ENCODE measurements at regions not wholly inside any gene's neighbourhood (a gene's known extent, or its start where the extent isn't known, plus 50 kb on each side); places are given as distances from the start of the nearest gene placed in this dataset.

- no peaks in the 10 kb centered on the region for H3K9me3 ChIP-seq (ENCODE audit: control insufficient read depth, insufficient read depth, low read depth, low read length)
- no peaks in the 10 kb centered on the region for H3K36me3 ChIP-seq (ENCODE audit: control insufficient read depth in 2 of 2, insufficient read depth in 1 of 2, low read length in 2 of 2)
- POLR2A ChIA-PET: no interaction called here
- no peak overlapping the region for H3K4me3 ChIP-seq (ENCODE audit: low read depth, low read length)
- TF ChIP-seq SP3 (tag by site-specific recombination; IDR thresholded peaks at IDR 0.05) (no peak), SP2 (tag by site-specific recombination; IDR thresholded peaks at IDR 0.05) (no peak), TSHZ1 (tag by site-specific recombination; IDR thresholded peaks at IDR 0.05; ENCODE audit: borderline replicate concordance) (no peak), BCL11A (tag by site-specific recombination; IDR thresholded peaks at IDR 0.05; ENCODE audit: low read depth) (no peak), GLIS1 (tag by site-specific recombination; IDR thresholded peaks at IDR 0.05) (peak; percentile 30), ZNF280C (tag by site-specific recombination; IDR thresholded peaks at IDR 0.05) (no peak), ZSCAN18 (tag by site-specific recombination; IDR thresholded peaks at IDR 0.05) (no peak), ZNF664 (tag by site-specific recombination; IDR thresholded peaks at IDR 0.05) (no peak), ZNF621 (tag by site-specific recombination; IDR thresholded peaks at IDR 0.05) (no peak), KLF7 (tag by site-specific recombination; IDR thresholded peaks at IDR 0.05; ENCODE audit: borderline replicate concordance) (no peak), ZNF133 (tag by site-specific recombination; IDR thresholded peaks at IDR 0.05) (no peak), ZNF169 (tag by site-specific recombination; IDR thresholded peaks at IDR 0.05) (no peak), ZBTB20 (tag by site-specific recombination; IDR thresholded peaks at IDR 0.05) (peak; percentile 62)
- H3K4me1 ChIP-seq (ENCODE audit: control insufficient read depth, insufficient read depth, low read length): no peaks in the 10 kb centered on the region
- H3K27ac ChIP-seq (ENCODE audit: extremely low read depth, low read depth, low read length): no peak overlapping the region
- CTCF ChIA-PET: no interaction called here
These were observed 54.4 kb upstream of the TMEM273 start for GRCh38 chr10:49242604-49243003.

DNA sequence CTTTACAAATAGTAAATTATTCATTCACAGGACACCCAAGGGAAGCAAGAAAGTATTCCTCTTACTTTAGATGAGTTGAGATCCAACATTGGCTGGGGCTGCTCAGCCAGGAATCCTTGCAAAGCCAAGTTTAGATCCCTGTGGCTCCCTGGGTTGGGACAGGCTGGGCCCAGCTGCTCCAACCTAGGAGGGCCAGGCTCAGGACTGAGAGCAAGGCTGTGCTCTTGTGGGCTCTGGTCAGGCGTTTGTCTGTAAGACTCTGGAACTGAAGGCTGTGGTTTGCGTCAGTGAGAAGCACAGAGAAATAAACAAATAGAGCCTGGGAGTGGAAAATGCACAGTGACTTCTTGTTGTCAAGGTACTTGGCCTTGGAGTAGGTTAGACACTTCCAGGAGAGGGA lies 53.2 kb upstream of the TMEM273 start:
- Histone ChIP-seq H3K4me3 (ENCODE audit: low read depth, low read length) (no peak overlapping the region), H3K27ac (ENCODE audit: extremely low read depth, low read depth, low read length) (no peak overlapping the region), H3K9me3 (ENCODE audit: control insufficient read depth, insufficient read depth, low read depth, low read length) (no peaks in the 10 kb centered on the region), H3K36me3 (ENCODE audit: control insufficient read depth in 2 of 2, insufficient read depth in 1 of 2, low read length in 2 of 2) (no peaks in the 10 kb centered on the region), H3K4me1 (ENCODE audit: control insufficient read depth, insufficient read depth, low read length) (no peaks in the 10 kb centered on the region)
- ChIA-PET POLR2A (no interaction called here), CTCF (no interaction called here)
- TF ChIP-seq ZNF184 (tag by site-specific recombination; IDR thresholded peaks at IDR 0.05): no peak
- TF ChIP-seq ZBTB20 (tag by site-specific recombination; IDR thresholded peaks at IDR 0.05): no peak
- TF ChIP-seq ZNF629 (tag by site-specific recombination; IDR thresholded peaks at IDR 0.05): no peak
- TF ChIP-seq, protein P1, sequence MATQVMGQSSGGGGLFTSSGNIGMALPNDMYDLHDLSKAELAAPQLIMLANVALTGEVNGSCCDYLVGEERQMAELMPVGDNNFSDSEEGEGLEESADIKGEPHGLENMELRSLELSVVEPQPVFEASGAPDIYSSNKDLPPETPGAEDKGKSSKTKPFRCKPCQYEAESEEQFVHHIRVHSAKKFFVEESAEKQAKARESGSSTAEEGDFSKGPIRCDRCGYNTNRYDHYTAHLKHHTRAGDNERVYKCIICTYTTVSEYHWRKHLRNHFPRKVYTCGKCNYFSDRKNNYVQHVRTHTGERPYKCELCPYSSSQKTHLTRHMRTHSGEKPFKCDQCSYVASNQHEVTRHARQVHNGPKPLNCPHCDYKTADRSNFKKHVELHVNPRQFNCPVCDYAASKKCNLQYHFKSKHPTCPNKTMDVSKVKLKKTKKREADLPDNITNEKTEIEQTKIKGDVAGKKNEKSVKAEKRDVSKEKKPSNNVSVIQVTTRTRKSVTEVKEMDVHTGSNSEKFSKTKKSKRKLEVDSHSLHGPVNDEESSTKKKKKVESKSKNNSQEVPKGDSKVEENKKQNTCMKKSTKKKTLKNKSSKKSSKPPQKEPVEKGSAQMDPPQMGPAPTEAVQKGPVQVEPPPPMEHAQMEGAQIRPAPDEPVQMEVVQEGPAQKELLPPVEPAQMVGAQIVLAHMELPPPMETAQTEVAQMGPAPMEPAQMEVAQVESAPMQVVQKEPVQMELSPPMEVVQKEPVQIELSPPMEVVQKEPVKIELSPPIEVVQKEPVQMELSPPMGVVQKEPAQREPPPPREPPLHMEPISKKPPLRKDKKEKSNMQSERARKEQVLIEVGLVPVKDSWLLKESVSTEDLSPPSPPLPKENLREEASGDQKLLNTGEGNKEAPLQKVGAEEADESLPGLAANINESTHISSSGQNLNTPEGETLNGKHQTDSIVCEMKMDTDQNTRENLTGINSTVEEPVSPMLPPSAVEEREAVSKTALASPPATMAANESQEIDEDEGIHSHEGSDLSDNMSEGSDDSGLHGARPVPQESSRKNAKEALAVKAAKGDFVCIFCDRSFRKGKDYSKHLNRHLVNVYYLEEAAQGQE (tag by site-specific recombination; IDR thresholded peaks at IDR 0.05): no peak
- no peak for TF ChIP-seq ZNF112 (tag by site-specific recombination; IDR thresholded peaks at IDR 0.05)
- TF ChIP-seq ZNF621 (tag by site-specific recombination; IDR thresholded peaks at IDR 0.05): no peak
- no peak for TF ChIP-seq ZNF280C (tag by site-specific recombination; IDR thresholded peaks at IDR 0.05)
- TF ChIP-seq KLF17 (tag by site-specific recombination; IDR thresholded peaks at IDR 0.05): no peak
- TF ChIP-seq, protein P2, sequence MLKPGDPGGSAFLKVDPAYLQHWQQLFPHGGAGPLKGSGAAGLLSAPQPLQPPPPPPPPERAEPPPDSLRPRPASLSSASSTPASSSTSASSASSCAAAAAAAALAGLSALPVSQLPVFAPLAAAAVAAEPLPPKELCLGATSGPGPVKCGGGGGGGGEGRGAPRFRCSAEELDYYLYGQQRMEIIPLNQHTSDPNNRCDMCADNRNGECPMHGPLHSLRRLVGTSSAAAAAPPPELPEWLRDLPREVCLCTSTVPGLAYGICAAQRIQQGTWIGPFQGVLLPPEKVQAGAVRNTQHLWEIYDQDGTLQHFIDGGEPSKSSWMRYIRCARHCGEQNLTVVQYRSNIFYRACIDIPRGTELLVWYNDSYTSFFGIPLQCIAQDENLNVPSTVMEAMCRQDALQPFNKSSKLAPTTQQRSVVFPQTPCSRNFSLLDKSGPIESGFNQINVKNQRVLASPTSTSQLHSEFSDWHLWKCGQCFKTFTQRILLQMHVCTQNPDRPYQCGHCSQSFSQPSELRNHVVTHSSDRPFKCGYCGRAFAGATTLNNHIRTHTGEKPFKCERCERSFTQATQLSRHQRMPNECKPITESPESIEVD (tag by site-specific recombination; IDR thresholded peaks at IDR 0.05): no peak
